NT2/D1 (cell line): ENCODE measurements at regions not wholly inside any gene's neighbourhood (a gene's known extent, or its start where the extent isn't known, plus 50 kb on each side); places are given as distances from the start of the nearest gene placed in this dataset.

ENCODE experiments used
- DNase-seq: peaks from one replicate; pipeline ENCODE4 v3.0.0-alpha.2; 2011; ENCODE audit warnings: low read depth, low spot score
- H3K27me3 ChIP-seq: 2 replicates; pipeline ENCODE4 v1.6.0; 2011; ENCODE audit warnings: mild to moderate bottlenecking; ENCODE audit not compliant: insufficient read length, insufficient read depth
- H3K36me3 ChIP-seq: 2 replicates; pipeline ENCODE4 v1.6.1; 2011; ENCODE audit warnings: mild to moderate bottlenecking, low read length, mixed read lengths; ENCODE audit not compliant: insufficient read depth, insufficient read length
- H3K4me1 ChIP-seq: 2 replicates; pipeline ENCODE4 v1.5.1; 2011; ENCODE audit not compliant: insufficient read depth, insufficient read length
- H3K4me3 ChIP-seq: 2 replicates; pipeline ENCODE4 v1.5.1; 2011; ENCODE audit warnings: low read depth; ENCODE audit not compliant: insufficient read length
- H3K9ac ChIP-seq: 2 replicates; pipeline ENCODE4 v1.6.0; 2011; ENCODE audit warnings: low read depth; ENCODE audit not compliant: insufficient read length
- H3K9me3 ChIP-seq: 2 replicates; pipeline ENCODE4 v1.5.1; 2011; ENCODE audit warnings: mild to moderate bottlenecking, low read length; ENCODE audit not compliant: insufficient read depth
- SUZ12 ChIP-seq: IDR thresholded peaks from 2 replicates; pipeline ENCODE4 v1.6.1; 2011; ENCODE audit not compliant: insufficient read length, insufficient read depth; ENCODE audit errors: extremely low read depth
- YY1 ChIP-seq: IDR thresholded peaks from 2 replicates; pipeline ENCODE4 v1.6.1; 2011; ENCODE audit not compliant: insufficient read length, insufficient read depth
- ZNF274 ChIP-seq: IDR thresholded peaks from 2 replicates; pipeline ENCODE4 v1.6.1; 2011; ENCODE audit warnings: mild to moderate bottlenecking, low read depth, low read length

DNA sequence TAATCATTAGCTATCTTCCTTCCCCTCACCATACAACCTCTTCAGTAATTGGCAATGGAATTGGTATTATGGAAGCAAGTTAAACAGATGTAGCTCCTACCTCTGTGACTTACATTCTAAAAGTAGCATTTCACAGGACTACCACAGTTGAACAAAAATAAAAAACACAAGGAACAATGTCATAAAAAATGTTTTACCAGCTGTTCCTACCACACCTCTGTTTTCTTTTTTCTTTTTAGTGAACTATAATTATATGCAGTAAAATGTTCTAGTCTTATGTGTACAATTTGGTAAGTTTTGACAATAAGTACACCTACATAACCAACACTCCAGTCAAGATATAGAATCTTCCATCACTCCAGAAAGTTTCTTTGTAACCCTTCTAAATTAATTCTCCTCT, 54.1 kb upstream of the GEMIN8 start:
- Histone ChIP-seq H3K9me3 (no peaks in the 10 kb centered on the region), H3K9ac (no peak overlapping the region), H3K4me1 (no peaks in the 10 kb centered on the region), H3K36me3 (no peaks in the 10 kb centered on the region), H3K27me3 (no peaks in the 10 kb centered on the region), H3K4me3 (no peak overlapping the region)
- TF ChIP-seq ZNF274: no peak
- no peak for TF ChIP-seq SUZ12
- no peak for TF ChIP-seq YY1
- DNase-seq: no peak

DNA sequence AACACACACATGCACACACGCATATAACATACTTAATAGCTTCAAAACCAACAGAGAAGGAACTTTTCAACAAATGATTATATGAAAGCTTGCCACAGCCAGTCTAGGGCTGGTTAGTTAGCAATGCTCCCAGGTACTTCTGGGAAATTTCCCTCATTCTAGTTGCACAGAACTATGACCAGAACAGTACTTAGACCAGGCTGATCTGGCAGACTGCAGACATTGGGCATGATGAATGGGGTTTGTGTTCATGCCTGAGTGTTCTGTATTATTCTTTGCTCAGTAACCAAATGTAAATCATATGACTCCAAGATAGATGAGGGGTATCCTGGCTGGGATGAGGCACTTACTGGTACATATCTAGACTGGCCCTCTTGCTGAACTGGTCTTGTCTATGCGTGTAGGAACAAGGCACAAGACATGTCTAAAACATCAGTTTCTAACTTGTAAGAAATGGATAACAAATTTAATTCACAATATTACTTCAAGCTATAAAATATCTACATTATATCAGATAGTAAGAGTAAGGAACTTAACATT, 50.3 kb upstream of the GEMIN8 start:
- Histone ChIP-seq H3K4me1 (no peaks in the 10 kb centered on the region), H3K27me3 (no peaks in the 10 kb centered on the region), H3K4me3 (no peak overlapping the region), H3K9me3 (no peaks in the 10 kb centered on the region), H3K36me3 (no peaks in the 10 kb centered on the region), H3K9ac (no peak overlapping the region)
- DNase-seq: no peak
- no peak for TF ChIP-seq ZNF274
- TF ChIP-seq YY1: no peak
- no peak for TF ChIP-seq SUZ12
